ENCODE measurements at regions not wholly inside any gene's neighbourhood (a gene's known extent, or its start where the extent isn't known, plus 50 kb on each side); places are given as distances from the start of the nearest gene placed in this dataset.

GRCh38 chr17:77322514-77323412 lies 182.0 kb downstream of the SEC14L1 start:
- peak overlapping the region; percentile 97 for H3K27ac ChIP-seq (ENCODE audit: low read depth, low read length)
- H3K36me3 ChIP-seq (ENCODE audit: control insufficient read depth, insufficient read depth, low read length) = no peaks in the 10 kb centered on the region
- H3K4me1 ChIP-seq (ENCODE audit: control insufficient read depth, insufficient read depth, low read length) = peaks cover 50% of the 10 kb centered on the region
- H3K4me3 ChIP-seq (ENCODE audit: low read length) = peak overlapping the region; percentile 47
- H3K9ac ChIP-seq (ENCODE audit: low read length) = peak overlapping the region; percentile 50
- no peaks in the 10 kb centered on the region for H3K27me3 ChIP-seq (ENCODE audit: control insufficient read depth, insufficient read depth, low read length)

- H3K4me3 ChIP-seq (ENCODE audit: low read length) = peak overlapping the region; percentile 47
- H3K9ac ChIP-seq (ENCODE audit: low read length) = no peak overlapping the region
- peak overlapping the region; percentile 97 for H3K27ac ChIP-seq (ENCODE audit: low read depth, low read length)
- H3K4me1 ChIP-seq (ENCODE audit: control insufficient read depth, insufficient read depth, low read length) = peaks cover 49% of the 10 kb centered on the region
- H3K27me3 ChIP-seq (ENCODE audit: control insufficient read depth, insufficient read depth, low read length) = no peaks in the 10 kb centered on the region
- H3K36me3 ChIP-seq (ENCODE audit: control insufficient read depth, insufficient read depth, low read length) = no peaks in the 10 kb centered on the region
These were observed 182.8 kb downstream of the SEC14L1 start for GRCh38 chr17:77323413-77324171.

- Histone ChIP-seq H3K27ac (ENCODE audit: low read depth, low read length) (peak overlapping the region; percentile 97), H3K9ac (ENCODE audit: low read length) (no peak overlapping the region), H3K27me3 (ENCODE audit: control insufficient read depth, insufficient read depth, low read length) (no peaks in the 10 kb centered on the region), H3K4me3 (ENCODE audit: low read length) (no peak overlapping the region), H3K36me3 (ENCODE audit: control insufficient read depth, insufficient read depth, low read length) (no peaks in the 10 kb centered on the region), H3K4me1 (ENCODE audit: control insufficient read depth, insufficient read depth, low read length) (peaks cover 43% of the 10 kb centered on the region)
These were observed 183.5 kb downstream of the SEC14L1 start for GRCh38 chr17:77324227-77324626.

GRCh38 chr17:77325577-77326075 lies 184.9 kb downstream of the SEC14L1 start:
- peak overlapping the region; percentile 97 for H3K27ac ChIP-seq (ENCODE audit: low read depth, low read length)
- no peaks in the 10 kb centered on the region for H3K36me3 ChIP-seq (ENCODE audit: control insufficient read depth, insufficient read depth, low read length)
- no peaks in the 10 kb centered on the region for H3K27me3 ChIP-seq (ENCODE audit: control insufficient read depth, insufficient read depth, low read length)
- no peak overlapping the region for H3K4me3 ChIP-seq (ENCODE audit: low read length)
- peaks cover 39% of the 10 kb centered on the region for H3K4me1 ChIP-seq (ENCODE audit: control insufficient read depth, insufficient read depth, low read length)
- no peak overlapping the region for H3K9ac ChIP-seq (ENCODE audit: low read length)

GRCh38 chr17:77326076-77326591 lies 185.4 kb downstream of the SEC14L1 start:
- H3K4me1 ChIP-seq (ENCODE audit: control insufficient read depth, insufficient read depth, low read length) = peaks cover 40% of the 10 kb centered on the region
- H3K36me3 ChIP-seq (ENCODE audit: control insufficient read depth, insufficient read depth, low read length) = no peaks in the 10 kb centered on the region
- H3K27ac ChIP-seq (ENCODE audit: low read depth, low read length) = peak overlapping the region; percentile 97
- H3K9ac ChIP-seq (ENCODE audit: low read length) = no peak overlapping the region
- no peak overlapping the region for H3K4me3 ChIP-seq (ENCODE audit: low read length)
- no peaks in the 10 kb centered on the region for H3K27me3 ChIP-seq (ENCODE audit: control insufficient read depth, insufficient read depth, low read length)

GRCh38 chr17:77326636-77327035 lies 185.9 kb downstream of the SEC14L1 start:
- H3K27ac ChIP-seq (ENCODE audit: low read depth, low read length) = peak overlapping the region; percentile 14
- H3K9ac ChIP-seq (ENCODE audit: low read length) = no peak overlapping the region
- no peak overlapping the region for H3K4me3 ChIP-seq (ENCODE audit: low read length)
- peaks cover 42% of the 10 kb centered on the region for H3K4me1 ChIP-seq (ENCODE audit: control insufficient read depth, insufficient read depth, low read length)
- H3K27me3 ChIP-seq (ENCODE audit: control insufficient read depth, insufficient read depth, low read length) = no peaks in the 10 kb centered on the region
- H3K36me3 ChIP-seq (ENCODE audit: control insufficient read depth, insufficient read depth, low read length) = no peaks in the 10 kb centered on the region

GRCh38 chr17:77327181-77327565 lies 186.4 kb downstream of the SEC14L1 start:
- Histone ChIP-seq H3K4me1 (ENCODE audit: control insufficient read depth, insufficient read depth, low read length) (peaks cover 37% of the 10 kb centered on the region), H3K9ac (ENCODE audit: low read length) (no peak overlapping the region), H3K27ac (ENCODE audit: low read depth, low read length) (peak overlapping the region; percentile 14), H3K4me3 (ENCODE audit: low read length) (no peak overlapping the region), H3K27me3 (ENCODE audit: control insufficient read depth, insufficient read depth, low read length) (no peaks in the 10 kb centered on the region), H3K36me3 (ENCODE audit: control insufficient read depth, insufficient read depth, low read length) (no peaks in the 10 kb centered on the region)

- Histone ChIP-seq H3K27me3 (ENCODE audit: control insufficient read depth, insufficient read depth, low read length) (no peaks in the 10 kb centered on the region), H3K4me1 (ENCODE audit: control insufficient read depth, insufficient read depth, low read length) (peaks cover 31% of the 10 kb centered on the region), H3K27ac (ENCODE audit: low read depth, low read length) (peak overlapping the region; percentile 14), H3K4me3 (ENCODE audit: low read length) (no peak overlapping the region), H3K9ac (ENCODE audit: low read length) (no peak overlapping the region), H3K36me3 (ENCODE audit: control insufficient read depth, insufficient read depth, low read length) (no peaks in the 10 kb centered on the region)
These were observed 187.0 kb downstream of the SEC14L1 start for GRCh38 chr17:77327566-77328464.

GRCh38 chr17:77328823-77329740 lies 188.3 kb downstream of the SEC14L1 start:
- Histone ChIP-seq H3K4me1 (ENCODE audit: control insufficient read depth, insufficient read depth, low read length) (peaks cover 18% of the 10 kb centered on the region), H3K9ac (ENCODE audit: low read length) (no peak overlapping the region), H3K27me3 (ENCODE audit: control insufficient read depth, insufficient read depth, low read length) (no peaks in the 10 kb centered on the region), H3K36me3 (ENCODE audit: control insufficient read depth, insufficient read depth, low read length) (no peaks in the 10 kb centered on the region), H3K4me3 (ENCODE audit: low read length) (no peak overlapping the region), H3K27ac (ENCODE audit: low read depth, low read length) (no peak overlapping the region)

- Histone ChIP-seq H3K27ac (ENCODE audit: low read depth, low read length) (no peak overlapping the region), H3K9ac (ENCODE audit: low read length) (no peak overlapping the region), H3K27me3 (ENCODE audit: control insufficient read depth, insufficient read depth, low read length) (no peaks in the 10 kb centered on the region), H3K4me3 (ENCODE audit: low read length) (no peak overlapping the region), H3K4me1 (ENCODE audit: control insufficient read depth, insufficient read depth, low read length) (peaks cover 12% of the 10 kb centered on the region), H3K36me3 (ENCODE audit: control insufficient read depth, insufficient read depth, low read length) (no peaks in the 10 kb centered on the region)
These were observed 189.2 kb downstream of the SEC14L1 start for GRCh38 chr17:77329741-77330531.
